NB4 (cell line): ENCODE measurements at regions not wholly inside any gene's neighbourhood (a gene's known extent, or its start where the extent isn't known, plus 50 kb on each side); places are given as distances from the start of the nearest gene placed in this dataset.
"Not testable (repeated sequence)": the region's sequence is repeated elsewhere in the genome, so short reads cannot be mapped to it uniquely, and the experiment has no call there.

Experiments
- DNase-seq: peaks from one replicate; pipeline ENCODE4 v3.0.0; 2010; ENCODE audit warnings: low read depth
- H3K4me3 ChIP-seq: one replicate; pipeline ENCODE4 v1.5.1; 2011; ENCODE audit warnings: mild to moderate bottlenecking, low read depth, low read length, moderate library complexity
- MYC ChIP-seq: IDR thresholded peaks from 2 replicates; pipeline ENCODE4 v1.6.1; 2011; ENCODE audit warnings: low read depth, low read length
- POLR2A ChIP-seq: IDR thresholded peaks from 2 replicates; pipeline ENCODE4 v1.6.1; 2011; ENCODE audit warnings: mild to moderate bottlenecking; ENCODE audit not compliant: insufficient read length; ENCODE audit errors: extremely low read depth
- TF ChIP-seq, protein P1 (sequence below): IDR thresholded peaks from 2 replicates; pipeline ENCODE4 v1.6.1; 2011; ENCODE audit warnings: low read depth, low read length
- TF ChIP-seq, protein P2 (sequence below): IDR thresholded peaks from one replicate; pipeline ENCODE4 v1.5.1; 2012; ENCODE audit warnings: low read depth, low read length

DNA sequence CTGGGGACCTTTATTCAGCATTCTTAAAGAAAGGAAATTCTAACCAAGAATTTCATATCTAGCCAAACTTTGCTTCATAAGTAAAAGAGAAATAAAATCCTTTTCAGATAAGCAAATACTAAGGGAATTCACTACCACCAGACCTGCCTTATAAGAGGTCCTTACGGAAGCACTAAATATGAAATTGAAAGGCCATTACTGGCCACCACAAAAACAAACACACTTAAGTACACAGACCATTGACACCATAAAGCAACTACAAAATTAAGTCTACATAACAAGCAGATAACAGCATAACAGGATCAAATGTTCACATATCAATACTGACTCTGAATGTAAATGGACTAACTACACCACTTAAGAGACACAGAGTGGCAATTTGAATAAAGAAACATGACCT lies 361.4 kb upstream of the POU5F2 start:
- no peak for DNase-seq
- H3K4me3 ChIP-seq = no peak overlapping the region
- TF ChIP-seq POLR2A (no peak), MYC (no peak)
- TF ChIP-seq, protein P1, sequence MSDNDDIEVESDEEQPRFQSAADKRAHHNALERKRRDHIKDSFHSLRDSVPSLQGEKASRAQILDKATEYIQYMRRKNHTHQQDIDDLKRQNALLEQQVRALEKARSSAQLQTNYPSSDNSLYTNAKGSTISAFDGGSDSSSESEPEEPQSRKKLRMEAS = no peak
- TF ChIP-seq, protein P2, sequence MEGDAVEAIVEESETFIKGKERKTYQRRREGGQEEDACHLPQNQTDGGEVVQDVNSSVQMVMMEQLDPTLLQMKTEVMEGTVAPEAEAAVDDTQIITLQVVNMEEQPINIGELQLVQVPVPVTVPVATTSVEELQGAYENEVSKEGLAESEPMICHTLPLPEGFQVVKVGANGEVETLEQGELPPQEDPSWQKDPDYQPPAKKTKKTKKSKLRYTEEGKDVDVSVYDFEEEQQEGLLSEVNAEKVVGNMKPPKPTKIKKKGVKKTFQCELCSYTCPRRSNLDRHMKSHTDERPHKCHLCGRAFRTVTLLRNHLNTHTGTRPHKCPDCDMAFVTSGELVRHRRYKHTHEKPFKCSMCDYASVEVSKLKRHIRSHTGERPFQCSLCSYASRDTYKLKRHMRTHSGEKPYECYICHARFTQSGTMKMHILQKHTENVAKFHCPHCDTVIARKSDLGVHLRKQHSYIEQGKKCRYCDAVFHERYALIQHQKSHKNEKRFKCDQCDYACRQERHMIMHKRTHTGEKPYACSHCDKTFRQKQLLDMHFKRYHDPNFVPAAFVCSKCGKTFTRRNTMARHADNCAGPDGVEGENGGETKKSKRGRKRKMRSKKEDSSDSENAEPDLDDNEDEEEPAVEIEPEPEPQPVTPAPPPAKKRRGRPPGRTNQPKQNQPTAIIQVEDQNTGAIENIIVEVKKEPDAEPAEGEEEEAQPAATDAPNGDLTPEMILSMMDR = no peak

DNA sequence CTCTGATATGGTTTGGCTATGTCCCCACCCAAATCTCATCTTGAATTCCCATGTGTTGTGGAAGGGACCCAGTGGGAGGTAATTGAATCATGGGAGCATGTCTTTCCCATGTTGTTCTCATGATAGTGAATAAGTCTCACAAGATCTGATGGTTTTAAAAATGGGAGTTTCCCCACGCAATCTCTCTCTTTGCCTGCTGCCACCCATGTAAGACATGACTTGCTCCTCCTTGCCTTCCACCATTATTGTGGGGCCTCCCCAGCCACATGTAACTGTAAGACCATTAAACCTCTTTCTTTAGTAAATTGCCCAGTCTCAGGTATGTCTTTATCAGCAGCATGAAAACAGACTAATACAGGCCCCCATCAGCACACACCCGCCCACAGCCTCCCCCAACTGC lies 356.0 kb upstream of the POU5F2 start:
- H3K4me3 ChIP-seq, DNase-seq: not testable (repeated sequence)

DNA sequence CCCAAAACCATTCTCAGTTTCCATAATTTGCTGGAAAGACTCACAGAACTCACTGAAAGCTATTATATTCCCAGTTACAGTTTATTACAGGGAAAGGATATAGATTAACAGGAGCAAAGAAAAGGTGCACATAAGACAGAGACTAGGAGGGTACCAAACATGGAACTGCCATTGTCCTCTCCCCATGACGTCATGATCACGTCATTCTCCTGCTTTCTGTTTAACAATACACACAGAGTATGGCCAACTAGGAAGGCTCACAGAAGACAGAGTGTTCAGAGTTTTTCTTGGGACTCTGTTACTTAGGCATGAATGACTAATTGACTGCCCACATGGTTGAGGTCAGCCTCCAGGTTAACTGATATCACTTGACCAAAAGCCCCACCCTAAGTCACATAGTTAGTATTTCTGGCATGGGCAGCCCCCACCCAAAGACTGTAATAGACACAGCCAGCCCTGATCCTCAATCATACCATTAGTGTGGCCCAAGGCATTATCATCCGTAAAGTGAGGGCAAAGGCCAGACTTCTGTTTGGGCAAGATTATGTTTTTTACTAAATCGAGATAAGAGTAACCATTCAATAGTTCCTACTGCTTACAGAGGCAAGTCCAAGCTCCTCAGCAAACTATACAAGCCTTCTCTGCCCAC lies 353.5 kb upstream of the POU5F2 start:
- H3K4me3 ChIP-seq = no peak overlapping the region
- no peak for DNase-seq
- TF ChIP-seq POLR2A = no peak
- TF ChIP-seq, protein P1 = no peak
- TF ChIP-seq MYC = no peak
- TF ChIP-seq, protein P2 = no peak

DNA sequence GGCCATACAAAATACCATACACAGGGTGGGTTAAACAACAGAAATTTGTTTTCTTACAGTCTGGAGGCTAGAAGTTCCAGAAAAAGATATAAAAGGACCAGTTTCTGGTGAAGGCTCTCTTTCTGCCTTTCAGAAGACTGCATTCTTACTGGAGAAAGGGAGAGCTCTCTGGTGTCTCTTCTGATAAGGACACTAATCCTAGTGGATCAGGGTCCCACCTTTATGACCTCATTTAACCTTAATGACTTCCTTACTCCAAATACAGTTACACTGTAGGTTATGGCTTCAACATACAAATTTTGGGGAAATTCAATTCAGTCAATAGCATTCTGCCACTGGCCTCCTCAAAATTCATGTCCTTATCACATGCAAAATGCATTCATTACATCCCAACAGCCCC lies 351.9 kb upstream of the POU5F2 start:
- no peak for TF ChIP-seq MYC
- no peak for TF ChIP-seq POLR2A
- TF ChIP-seq, protein P2 = no peak
- TF ChIP-seq, protein P1 = no peak
- H3K4me3 ChIP-seq = no peak overlapping the region
- DNase-seq = no peak

DNA sequence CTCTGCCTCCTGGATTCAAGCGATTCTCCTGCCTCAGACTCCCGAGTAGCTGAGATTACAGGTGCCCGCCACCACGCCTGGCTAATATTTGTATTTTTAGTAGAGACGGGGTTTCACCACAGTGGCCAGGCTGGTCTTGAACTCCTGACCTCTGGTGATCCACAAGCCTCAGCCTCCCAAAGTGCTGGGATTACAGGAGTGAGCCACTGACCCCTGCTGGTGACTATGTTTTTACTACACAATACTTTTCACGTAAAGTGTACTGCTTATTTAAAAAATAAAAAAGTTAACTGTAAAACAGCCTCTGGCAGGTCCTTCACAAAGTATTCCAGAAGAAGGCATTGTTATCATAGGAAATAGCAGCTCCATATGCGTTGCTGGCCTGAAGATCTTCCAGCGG lies 345.2 kb upstream of the POU5F2 start:
- peak; percentile 20 for DNase-seq
- H3K4me3 ChIP-seq = not testable (repeated sequence)

DNA sequence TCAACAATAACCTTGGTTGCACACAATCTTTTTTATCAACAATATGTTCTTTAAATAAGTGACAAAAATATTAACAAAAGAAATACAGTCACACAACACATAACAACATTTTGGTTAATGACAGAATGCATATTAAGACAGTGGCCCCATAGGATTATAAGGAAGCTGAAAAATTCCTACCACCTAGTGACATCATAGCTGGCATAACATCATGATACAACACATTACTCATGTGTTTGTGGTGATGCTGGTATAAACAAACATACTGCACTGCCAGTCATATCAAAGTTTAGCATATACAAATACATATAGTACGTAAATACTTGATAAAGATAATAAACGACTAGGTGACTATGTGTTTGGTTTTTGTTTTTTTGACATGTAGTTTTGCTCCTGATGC lies 344.8 kb upstream of the POU5F2 start:
- no peak overlapping the region for H3K4me3 ChIP-seq
- TF ChIP-seq POLR2A = no peak
- TF ChIP-seq, protein P2 = no peak
- DNase-seq = no peak

DNA sequence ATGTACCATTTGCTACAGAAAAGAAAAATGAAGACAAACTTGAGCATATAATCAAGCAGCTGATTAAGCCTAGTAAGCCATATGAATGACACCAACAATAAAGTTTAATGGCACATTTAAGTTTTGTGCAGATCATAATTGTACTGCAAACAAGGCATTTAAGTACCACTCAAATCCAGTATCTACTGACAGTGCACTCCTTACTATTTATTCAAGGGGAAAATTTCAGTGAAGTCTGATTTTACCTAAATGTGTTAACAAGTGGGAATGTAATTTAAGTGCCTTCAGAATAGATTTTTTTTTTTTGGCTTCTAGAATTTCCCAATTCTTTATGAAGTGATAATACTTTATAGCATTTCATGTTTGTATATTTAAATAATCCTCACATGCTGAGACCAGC lies 341.0 kb upstream of the POU5F2 start:
- TF ChIP-seq, protein P1 = no peak
- TF ChIP-seq POLR2A (no peak), MYC (no peak)
- TF ChIP-seq, protein P2 = no peak
- DNase-seq = no peak
- no peak overlapping the region for H3K4me3 ChIP-seq
